ENCODE measurements at regions not wholly inside any gene's neighbourhood (a gene's known extent, or its start where the extent isn't known, plus 50 kb on each side); places are given as distances from the start of the nearest gene placed in this dataset.

- TF ChIP-seq CTCF (IDR thresholded peaks at IDR 0.05): no peak
- TF ChIP-seq POLR2A (IDR thresholded peaks at IDR 0.05): no peak
Measured at GRCh38 chr7:152909683-152910544, 150.4 kb downstream of the ACTR3B start.

Measured in Peyer's patch (tissue), 4 donors.